Caco-2 (cell line): ENCODE measurements at regions not wholly inside any gene's neighbourhood (a gene's known extent, or its start where the extent isn't known, plus 50 kb on each side); places are given as distances from the start of the nearest gene placed in this dataset.

Experiments used
- BruUV-seq: library from RNA; stranded (reverse); fragments of 400-500 nt; replicated peaks from 2 replicates; lab custom pipeline; 2021; lab: Mats Ljungman, UMichigan
- CTCF ChIA-PET: fragments of 300-600 bp; sonication (Branson Sonifier 250); formaldehyde crosslinking; loops from one replicate; lab custom pipeline; 2022; ENCODE audit warnings: antibody characterized with exemption; lab: Charles Lee
- POLR2A ChIA-PET: fragments of 300-600 bp; sonication (Branson Sonifier 250); formaldehyde crosslinking; loops from one replicate; lab custom pipeline; 2022; ENCODE audit warnings: antibody characterized with exemption; lab: Charles Lee
- DNase-seq, 2 experiments: peaks; one replicate each; pipeline versions ENCODE4 v3.0.0 to v3.0.0-alpha.2; 2020 to 2022
- H3K27me3 ChIP-seq: replicated peaks from 2 replicates; pipeline ENCODE4 v1.6.0; 2011; ENCODE audit warnings: low read length; ENCODE audit not compliant: control insufficient read depth, insufficient read depth
- H3K36me3 ChIP-seq: 2 replicates; pipeline ENCODE4 v1.5.1; 2011; ENCODE audit warnings: low read length; ENCODE audit not compliant: control insufficient read depth, insufficient read depth
- H3K4me1 ChIP-seq: fragments of 250-450 bp; sonication (Bioruptor Pico); 2 replicates; pipeline ENCODE4 v1.5.1; 2020; ENCODE audit warnings: mild to moderate bottlenecking
- H3K4me3 ChIP-seq: 2 replicates; pipeline ENCODE4 v1.5.1; 2011; ENCODE audit warnings: low read depth, mild to moderate bottlenecking, control low read depth, low read length
- H3K9me3 ChIP-seq: fragments of 250-450 bp; sonication (Bioruptor Pico); 2 replicates; pipeline ENCODE4 v1.5.1; 2020; ENCODE audit warnings: mild to moderate bottlenecking, moderate library complexity
- H3K27ac Mint-ChIP-seq: one replicate; pipeline ENCODE4 v1.8.0; 2022; ENCODE audit warnings: mixed read lengths; ENCODE audit not compliant: unreplicated experiment
- H3K27me3 Mint-ChIP-seq: one replicate; pipeline ENCODE4 v1.8.0; 2022; ENCODE audit warnings: mixed read lengths; ENCODE audit not compliant: insufficient read depth, unreplicated experiment
- H3K36me3 Mint-ChIP-seq: one replicate; pipeline ENCODE4 v1.8.0; 2022; ENCODE audit warnings: mild to moderate bottlenecking, mixed read lengths; ENCODE audit not compliant: insufficient read depth, unreplicated experiment
- H3K4me1 Mint-ChIP-seq: one replicate; pipeline ENCODE4 v1.8.0; 2022; ENCODE audit warnings: low read depth, mixed read lengths; ENCODE audit not compliant: unreplicated experiment
- H3K4me3 Mint-ChIP-seq: one replicate; pipeline ENCODE4 v1.8.0; 2022; ENCODE audit warnings: mild to moderate bottlenecking, moderate library complexity, mixed read lengths; ENCODE audit not compliant: unreplicated experiment
- H3K9me3 Mint-ChIP-seq: one replicate; pipeline ENCODE4 v1.8.0; 2022; ENCODE audit warnings: mixed read lengths; ENCODE audit not compliant: unreplicated experiment
- intact Hi-C: fragments of 100-400 bp; cut with micrococcal nuclease; formaldehyde crosslinking; loops from one replicate; pipeline ENCODE4 v1.10.0; 2022; ENCODE audit not compliant: unreplicated experiment
- TF ChIP-seq, protein P1 (sequence below), 2 experiments: fragments of 200-600 bp in 1 of 2; IDR thresholded peaks; 1 replicate in 1 of 2; 2 replicates in 1 of 2; pipeline versions ENCODE4 v1.5.1 to v1.8.0; 2011 to 2022; ENCODE audit warnings: antibody characterized with exemption in 1 of 2, control low read depth in 1 of 2, inconsistent platforms in 1 of 2, low read depth in 1 of 2, low read length in 1 of 2, mild to moderate bottlenecking in 1 of 2, moderate library complexity in 1 of 2; ENCODE audit not compliant: insufficient read depth in 1 of 2, severe bottlenecking in 1 of 2, unreplicated experiment in 1 of 2

DNA sequence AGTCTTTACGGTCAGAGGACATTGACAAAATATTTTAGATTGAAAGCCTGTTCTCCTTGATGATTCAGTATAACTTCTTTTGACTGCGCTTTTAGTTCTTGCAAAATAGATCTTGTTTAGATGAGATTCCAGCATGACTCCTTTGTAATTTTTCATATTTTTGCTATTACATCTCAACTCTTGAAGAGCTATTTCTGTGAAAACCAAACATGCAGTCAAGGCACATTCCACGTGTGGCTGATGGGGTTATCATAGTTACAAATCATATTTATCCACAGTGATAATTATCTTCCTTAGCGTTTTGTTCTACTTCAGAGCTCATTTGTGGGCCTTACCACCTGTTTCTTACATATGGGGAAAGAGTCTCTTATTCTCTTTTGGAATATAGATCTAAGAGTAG lies 238.8 kb upstream of the DMRT1 start:
- POLR2A ChIA-PET: no interaction called here

DNA sequence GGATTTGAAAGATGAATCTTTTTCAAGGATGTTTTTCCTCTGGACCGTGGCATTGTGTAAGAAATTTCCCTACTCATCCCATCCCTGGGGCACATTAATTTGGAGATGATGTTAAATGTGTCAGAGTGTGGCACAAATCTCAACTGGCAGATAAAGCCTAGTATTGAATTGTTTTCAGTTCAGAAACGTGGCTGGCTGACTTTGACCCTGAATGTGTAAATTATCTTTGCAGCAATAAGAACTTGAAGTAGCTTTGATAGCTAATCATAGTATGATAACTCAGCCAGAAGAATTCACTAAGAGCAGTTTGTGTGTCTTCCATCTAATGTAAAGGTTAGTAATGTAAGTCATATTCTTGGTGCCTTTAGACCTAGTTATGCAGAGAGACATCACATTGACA lies 238.4 kb upstream of the DMRT1 start:
- Mint-ChIP-seq H3K9me3 (no peaks in the 10 kb centered on the region), H3K4me1 (no peaks in the 10 kb centered on the region), H3K27me3 (no peaks in the 10 kb centered on the region), H3K4me3 (no peak overlapping the region), H3K27ac (no peak overlapping the region), H3K36me3 (peaks cover 18% of the 10 kb centered on the region)
- H3K4me3 ChIP-seq: no peak overlapping the region
- ChIA-PET CTCF (no interaction called here), POLR2A (no interaction called here)
- DNase-seq: no peak
- peaks cover 5% of the 10 kb centered on the region; the same call in 1 of the 2 replicates for H3K4me1 ChIP-seq
- no peaks in the 10 kb centered on the region for H3K27me3 ChIP-seq
- TF ChIP-seq, protein P1, sequence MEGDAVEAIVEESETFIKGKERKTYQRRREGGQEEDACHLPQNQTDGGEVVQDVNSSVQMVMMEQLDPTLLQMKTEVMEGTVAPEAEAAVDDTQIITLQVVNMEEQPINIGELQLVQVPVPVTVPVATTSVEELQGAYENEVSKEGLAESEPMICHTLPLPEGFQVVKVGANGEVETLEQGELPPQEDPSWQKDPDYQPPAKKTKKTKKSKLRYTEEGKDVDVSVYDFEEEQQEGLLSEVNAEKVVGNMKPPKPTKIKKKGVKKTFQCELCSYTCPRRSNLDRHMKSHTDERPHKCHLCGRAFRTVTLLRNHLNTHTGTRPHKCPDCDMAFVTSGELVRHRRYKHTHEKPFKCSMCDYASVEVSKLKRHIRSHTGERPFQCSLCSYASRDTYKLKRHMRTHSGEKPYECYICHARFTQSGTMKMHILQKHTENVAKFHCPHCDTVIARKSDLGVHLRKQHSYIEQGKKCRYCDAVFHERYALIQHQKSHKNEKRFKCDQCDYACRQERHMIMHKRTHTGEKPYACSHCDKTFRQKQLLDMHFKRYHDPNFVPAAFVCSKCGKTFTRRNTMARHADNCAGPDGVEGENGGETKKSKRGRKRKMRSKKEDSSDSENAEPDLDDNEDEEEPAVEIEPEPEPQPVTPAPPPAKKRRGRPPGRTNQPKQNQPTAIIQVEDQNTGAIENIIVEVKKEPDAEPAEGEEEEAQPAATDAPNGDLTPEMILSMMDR (IDR thresholded peaks at IDR 0.05; ENCODE audit: insufficient read depth in 1 of 2, low read depth in 1 of 2, low read length in 1 of 2, severe bottlenecking in 1 of 2, unreplicated experiment in 1 of 2): no peak
- intact Hi-C loops: no loop called here
- BruUV-seq: no TSS peak
- no peaks in the 10 kb centered on the region for H3K9me3 ChIP-seq
- no peaks in the 10 kb centered on the region for H3K36me3 ChIP-seq

More for the DNA sequence above, 238.8 kb upstream of the DMRT1 start:
- no peak for DNase-seq
- BruUV-seq: no TSS peak
- H3K4me3 Mint-ChIP-seq: no peak overlapping the region
- H3K36me3 Mint-ChIP-seq: peaks cover 18% of the 10 kb centered on the region
- Histone ChIP-seq H3K36me3 (no peaks in the 10 kb centered on the region), H3K4me3 (no peak overlapping the region), H3K27me3 (no peaks in the 10 kb centered on the region), H3K4me1 (peaks cover 5% of the 10 kb centered on the region; the same call in 1 of the 2 replicates), H3K9me3 (no peaks in the 10 kb centered on the region)
- H3K27ac Mint-ChIP-seq: no peak overlapping the region
- no peaks in the 10 kb centered on the region for H3K9me3 Mint-ChIP-seq
- no peaks in the 10 kb centered on the region for H3K27me3 Mint-ChIP-seq
- TF ChIP-seq, protein P1 (IDR thresholded peaks at IDR 0.05; ENCODE audit: insufficient read depth in 1 of 2, low read depth in 1 of 2, low read length in 1 of 2, severe bottlenecking in 1 of 2, unreplicated experiment in 1 of 2): no peak
- CTCF ChIA-PET: no interaction called here
- H3K4me1 Mint-ChIP-seq: no peaks in the 10 kb centered on the region
- intact Hi-C loops: no loop called here

DNA sequence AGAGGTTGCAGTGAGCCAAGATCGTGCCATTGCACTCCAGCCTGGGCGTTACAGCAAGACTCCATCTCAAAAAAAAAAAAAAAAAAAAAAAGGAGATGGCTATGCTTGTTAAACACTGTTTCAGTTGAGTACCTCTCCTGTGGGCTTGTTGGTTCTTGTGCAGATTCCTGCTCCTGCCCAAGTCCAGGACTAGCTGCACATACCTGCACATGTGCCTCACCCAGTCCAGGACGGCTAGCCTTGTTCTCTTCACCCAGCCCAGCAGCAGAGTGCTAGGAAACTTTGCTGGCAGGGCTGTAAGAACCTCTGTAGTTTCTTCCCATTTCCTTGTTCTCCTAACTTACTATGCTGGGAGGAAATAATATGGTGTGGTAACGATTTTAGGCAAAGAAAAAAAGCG lies 234.1 kb upstream of the DMRT1 start:
- Histone ChIP-seq H3K9me3 (no peaks in the 10 kb centered on the region), H3K27me3 (no peaks in the 10 kb centered on the region), H3K36me3 (no peaks in the 10 kb centered on the region), H3K4me1 (peaks cover 24% of the 10 kb centered on the region), H3K4me3 (no peak overlapping the region)
- Mint-ChIP-seq H3K4me1 (peaks cover 1% of the 10 kb centered on the region), H3K36me3 (peaks cover 17% of the 10 kb centered on the region), H3K4me3 (no peak overlapping the region), H3K27ac (no peak overlapping the region), H3K9me3 (no peaks in the 10 kb centered on the region), H3K27me3 (no peaks in the 10 kb centered on the region)
- intact Hi-C loops: no loop called here
- BruUV-seq: no TSS peak
- POLR2A ChIA-PET: interaction anchor here (0.6 kb wide), 1 partner anchor 111 kb away, joined by 12 read pairs; no protein-coding TSS in a partner anchor
- TF ChIP-seq, protein P1 (IDR thresholded peaks at IDR 0.05; ENCODE audit: insufficient read depth in 1 of 2, low read depth in 1 of 2, low read length in 1 of 2, severe bottlenecking in 1 of 2, unreplicated experiment in 1 of 2): no peak
- DNase-seq: no peak
- CTCF ChIA-PET: no interaction called here
